ENCODE measurements at regions not wholly inside any gene's neighbourhood (a gene's known extent, or its start where the extent isn't known, plus 50 kb on each side); places are given as distances from the start of the nearest gene placed in this dataset.

- no peak for DNase-seq (ENCODE audit: low spot score)
Measured at GRCh38 chr5:174596429-174596828, 128.0 kb upstream of the MSX2 start.

- no peak for DNase-seq (ENCODE audit: low spot score)
Measured at GRCh38 chr5:174599992-174600391, 124.4 kb upstream of the MSX2 start.

GRCh38 chr5:174601946-174602345 is 122.4 kb upstream of the MSX2 start:
- DNase-seq (ENCODE audit: low spot score), result no peak

- no peak for DNase-seq (ENCODE audit: low spot score)
Measured at GRCh38 chr5:174606153-174606552, 118.2 kb upstream of the MSX2 start.

- no peak for DNase-seq (ENCODE audit: low spot score)
Measured at GRCh38 chr5:174606646-174607045, 117.7 kb upstream of the MSX2 start.

- DNase-seq (ENCODE audit: low spot score), result no peak
Measured at GRCh38 chr5:174607205-174607604, 117.2 kb upstream of the MSX2 start.

- DNase-seq (ENCODE audit: low spot score), result no peak
Measured at GRCh38 chr5:174607916-174608315, 116.5 kb upstream of the MSX2 start.

GRCh38 chr5:174608631-174609097 is 115.7 kb upstream of the MSX2 start:
- DNase-seq (ENCODE audit: low spot score), result no peak

- DNase-seq (ENCODE audit: low spot score), result no peak
Measured at GRCh38 chr5:174609116-174609515, 115.3 kb upstream of the MSX2 start.

- no peak for DNase-seq (ENCODE audit: low spot score)
Measured at GRCh38 chr5:174610968-174611367, 113.4 kb upstream of the MSX2 start.

GRCh38 chr5:174612686-174613085 is 111.7 kb upstream of the MSX2 start:
- DNase-seq (ENCODE audit: low spot score), result no peak

- no peak for DNase-seq (ENCODE audit: low spot score)
Measured at GRCh38 chr5:174614500-174615135, 109.8 kb upstream of the MSX2 start.

GRCh38 chr5:174616036-174616435 is 108.3 kb upstream of the MSX2 start:
- DNase-seq (ENCODE audit: low spot score), result no peak

- no peak for DNase-seq (ENCODE audit: low spot score)
Measured at GRCh38 chr5:174617285-174617684, 107.1 kb upstream of the MSX2 start.

GRCh38 chr5:174617910-174618309 is 106.5 kb upstream of the MSX2 start:
- no peak for DNase-seq (ENCODE audit: low spot score)

- DNase-seq (ENCODE audit: low spot score), result no peak
Measured at GRCh38 chr5:174618589-174618988, 105.8 kb upstream of the MSX2 start.

- DNase-seq (ENCODE audit: low spot score), result no peak
Measured at GRCh38 chr5:174622067-174622466, 102.3 kb upstream of the MSX2 start.

GRCh38 chr5:174623018-174623417 is 101.4 kb upstream of the MSX2 start:
- DNase-seq (ENCODE audit: low spot score), result no peak

GRCh38 chr5:174623433-174624019 is 100.9 kb upstream of the MSX2 start:
- no peak for DNase-seq (ENCODE audit: low spot score)

- DNase-seq (ENCODE audit: low spot score), result no peak
Measured at GRCh38 chr5:174624733-174625522, 99.5 kb upstream of the MSX2 start.

GRCh38 chr5:174625591-174626350 is 98.6 kb upstream of the MSX2 start:
- DNase-seq (ENCODE audit: low spot score), result no peak

- no peak for DNase-seq (ENCODE audit: low spot score)
Measured at GRCh38 chr5:174626369-174626920, 97.9 kb upstream of the MSX2 start.

Data from HuH-7.5 (cell line).